ENCODE measurements at regions not wholly inside any gene's neighbourhood (a gene's known extent, or its start where the extent isn't known, plus 50 kb on each side); places are given as distances from the start of the nearest gene placed in this dataset.

GRCh38 chr12:59929110-59929509 is 333.3 kb downstream of the SLC16A7 start:
- TF ChIP-seq MNT (conservative IDR thresholded peaks at IDR 0.05) (no peak), GABPA (tag; conservative IDR thresholded peaks at IDR 0.05; ENCODE audit: low read depth) (no peak), DACH1 (IDR thresholded peaks at IDR 0.05; ENCODE audit: partially characterized antibody) (no peak), ARID4B (CRISPR knock-in tag; IDR thresholded peaks at IDR 0.05) (no peak), ZBTB7A (IDR thresholded peaks at IDR 0.05; ENCODE audit: borderline replicate concordance, control insufficient read depth, low read depth, low read length) (no peak)
- TF ChIP-seq, protein P1, sequence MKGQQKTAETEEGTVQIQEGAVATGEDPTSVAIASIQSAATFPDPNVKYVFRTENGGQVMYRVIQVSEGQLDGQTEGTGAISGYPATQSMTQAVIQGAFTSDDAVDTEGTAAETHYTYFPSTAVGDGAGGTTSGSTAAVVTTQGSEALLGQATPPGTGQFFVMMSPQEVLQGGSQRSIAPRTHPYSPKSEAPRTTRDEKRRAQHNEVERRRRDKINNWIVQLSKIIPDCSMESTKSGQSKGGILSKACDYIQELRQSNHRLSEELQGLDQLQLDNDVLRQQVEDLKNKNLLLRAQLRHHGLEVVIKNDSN (CRISPR knock-in tag; IDR thresholded peaks at IDR 0.05), result no peak

Measured in K562 (cell line).